H1 (cell line): ENCODE measurements at regions not wholly inside any gene's neighbourhood (a gene's known extent, or its start where the extent isn't known, plus 50 kb on each side); places are given as distances from the start of the nearest gene placed in this dataset.

Source experiments
- CBX5 ChIP-seq: fragments of 300-800, 300-1000 bp; sonication (generic); IDR thresholded peaks from 2 replicates; pipeline ENCODE4 v1.7.1; 2016; ENCODE audit warnings: antibody characterized with exemption, low read length, low read depth
- CHD7 ChIP-seq: fragments of 300-600 bp; sonication (generic); IDR thresholded peaks from 2 replicates; pipeline ENCODE4 v1.7.1; 2012; ENCODE audit warnings: low read length, moderate library complexity, mild to moderate bottlenecking, inconsistent platforms; ENCODE audit not compliant: insufficient replicate concordance
- JUN ChIP-seq: IDR thresholded peaks from 2 replicates; pipeline ENCODE4 v1.6.1; 2011; ENCODE audit warnings: low read depth, mild to moderate bottlenecking, improper control_type of control experiment, low read length
- RBBP5 ChIP-seq: IDR thresholded peaks from 2 replicates; pipeline ENCODE4 v1.7.1; 2012; ENCODE audit warnings: low read depth, mild to moderate bottlenecking, inconsistent platforms, low read length, moderate library complexity, borderline replicate concordance
- RFX5 ChIP-seq: IDR thresholded peaks from 2 replicates; pipeline ENCODE4 v1.6.1; 2011; ENCODE audit warnings: low read depth, low read length, improper control_type of control experiment, borderline replicate concordance

DNA sequence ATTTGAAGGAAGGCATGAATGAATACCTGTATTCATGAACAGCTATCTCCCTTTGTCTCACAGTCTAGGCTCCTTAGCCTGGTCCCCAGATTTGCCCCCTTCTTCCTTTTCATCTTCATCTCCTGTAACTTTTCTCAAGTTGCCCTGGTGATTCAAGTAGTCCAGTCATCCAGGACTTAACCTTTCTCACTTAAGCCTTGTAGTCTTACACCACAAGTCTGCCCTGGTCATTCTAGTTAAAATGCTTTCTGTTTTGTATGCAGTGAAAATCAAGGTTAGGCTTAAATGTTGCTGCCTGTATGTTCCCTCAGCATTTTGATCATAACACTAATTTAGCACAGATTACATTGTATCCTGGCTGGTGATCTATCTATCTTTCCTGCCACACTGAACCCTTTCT, 58.5 kb upstream of the SLC7A11 start (continued):
- TF ChIP-seq CHD7 (no peak), RBBP5 (no peak), CBX5 (no peak), JUN (no peak), RFX5 (no peak)
